HG02763 (cell line): ENCODE measurements at regions not wholly inside any gene's neighbourhood (a gene's known extent, or its start where the extent isn't known, plus 50 kb on each side); places are given as distances from the start of the nearest gene placed in this dataset.
"Not testable (repeated sequence)": the region's sequence is repeated elsewhere in the genome, so short reads cannot be mapped to it uniquely, and the experiment has no call there.

Source experiments
- ATAC-seq: cut with Tn5 transposase; IDR thresholded peaks from one replicate; pipeline ENCODE4 v1.9.1; 2021; ENCODE audit warnings: mild to moderate bottlenecking, moderate library complexity; ENCODE audit not compliant: unreplicated experiment

DNA sequence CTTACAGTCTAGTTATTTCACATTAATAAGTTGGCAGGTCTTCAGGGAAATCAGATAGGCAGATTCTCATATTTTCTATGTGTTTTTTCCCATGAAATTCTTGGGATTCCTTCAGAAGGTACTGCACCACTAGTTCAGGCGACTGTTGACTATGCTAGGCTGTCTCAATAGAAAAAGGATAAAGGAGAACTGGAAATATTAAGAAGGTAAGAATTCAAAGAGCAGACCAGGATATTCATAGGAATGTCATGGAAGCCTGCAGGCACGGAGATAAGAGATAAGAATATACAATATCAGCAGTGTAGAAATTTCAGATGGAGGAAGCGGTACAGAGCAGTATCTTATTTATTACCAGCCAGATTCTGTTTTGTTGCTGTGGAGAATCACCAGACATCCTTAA lies 432.1 kb upstream of the MDFIC2 start:
- ATAC-seq, result no peak

GRCh38 chr3:70743754-70744153 lies 431.3 kb upstream of the MDFIC2 start:
- ATAC-seq, result no peak

DNA sequence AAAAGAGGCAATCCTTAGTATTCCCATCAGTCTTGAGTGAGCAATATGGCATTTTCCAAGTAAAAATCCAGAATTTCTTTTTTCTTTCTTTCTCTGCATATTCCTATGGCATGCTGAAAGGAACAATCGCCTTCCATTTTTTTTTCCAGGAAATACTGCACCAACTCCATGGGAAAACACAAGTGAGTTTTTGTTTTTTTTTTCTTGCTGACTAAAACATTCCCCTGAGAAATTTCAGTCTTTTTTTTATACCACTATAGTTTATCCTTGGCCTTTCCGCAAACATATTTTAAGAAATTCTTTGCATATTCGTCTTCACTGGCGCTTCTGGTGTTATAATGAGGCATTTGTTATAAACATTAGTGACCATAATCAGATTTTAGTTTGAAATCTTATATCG lies 429.6 kb upstream of the MDFIC2 start:
- ATAC-seq, result no peak

GRCh38 chr3:70740872-70741271 lies 428.4 kb upstream of the MDFIC2 start:
- no peak for ATAC-seq

DNA sequence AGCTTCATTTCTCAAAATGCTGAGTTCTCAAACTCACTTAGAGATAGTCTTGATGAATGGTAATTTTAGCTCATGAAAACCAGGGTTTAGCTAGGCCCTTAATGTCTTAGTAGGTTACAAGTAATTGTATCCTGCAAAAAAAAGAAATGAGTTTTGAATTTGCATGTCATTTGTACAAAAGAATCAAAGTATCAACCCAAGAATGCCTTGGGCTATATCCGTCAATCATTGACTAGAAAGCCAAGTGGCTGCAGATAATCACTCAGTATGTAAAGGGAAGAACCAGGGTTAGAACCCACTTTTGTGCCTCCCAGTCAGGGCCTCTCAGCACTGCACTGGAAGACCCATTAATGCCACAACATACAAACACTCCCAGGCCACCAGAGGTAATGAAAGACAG lies 427.6 kb upstream of the MDFIC2 start:
- ATAC-seq, result no peak

DNA sequence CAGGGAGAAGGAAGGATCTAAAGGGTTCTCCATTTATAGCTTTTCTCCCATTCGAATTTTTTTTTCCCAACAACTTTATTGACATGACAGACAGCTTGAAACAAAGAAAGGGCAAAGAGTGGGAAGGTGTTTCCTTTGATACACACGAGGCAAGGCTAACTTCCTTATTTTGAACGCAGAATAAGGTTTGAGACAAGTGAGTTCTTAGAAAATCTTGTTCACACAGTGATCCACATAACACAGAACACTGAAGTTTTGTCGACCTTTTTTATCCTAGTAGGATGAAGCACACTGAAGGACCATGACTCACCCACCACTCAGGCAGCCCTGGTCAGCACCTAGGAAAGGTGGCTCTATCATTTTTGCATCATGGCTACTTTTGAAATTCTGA lies 425.8 kb upstream of the MDFIC2 start:
- ATAC-seq, result no peak

- ATAC-seq, result no peak
These were observed 425.3 kb upstream of the MDFIC2 start for GRCh38 chr3:70737666-70738290.

- ATAC-seq, result no peak
These were observed 423.6 kb upstream of the MDFIC2 start for GRCh38 chr3:70736009-70736408.

DNA sequence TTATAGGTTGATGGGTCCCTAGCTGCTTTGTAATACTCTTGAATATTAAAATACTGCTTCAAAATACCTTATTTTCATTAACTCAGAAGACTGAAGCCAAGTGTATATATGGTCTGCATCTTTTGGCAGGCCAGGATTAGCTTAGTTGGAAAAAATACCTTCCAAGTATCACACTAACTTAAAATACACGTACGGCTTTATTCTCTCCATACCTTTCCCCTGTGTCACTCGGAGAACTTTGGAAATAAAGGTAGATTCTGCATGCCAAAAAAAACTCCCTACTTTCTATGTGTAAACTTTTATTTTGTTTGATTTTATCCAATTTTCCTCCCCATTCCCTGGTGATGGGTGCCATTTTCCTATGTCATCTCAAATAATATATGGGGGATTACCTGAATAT lies 422.3 kb upstream of the MDFIC2 start:
- ATAC-seq, result no peak

DNA sequence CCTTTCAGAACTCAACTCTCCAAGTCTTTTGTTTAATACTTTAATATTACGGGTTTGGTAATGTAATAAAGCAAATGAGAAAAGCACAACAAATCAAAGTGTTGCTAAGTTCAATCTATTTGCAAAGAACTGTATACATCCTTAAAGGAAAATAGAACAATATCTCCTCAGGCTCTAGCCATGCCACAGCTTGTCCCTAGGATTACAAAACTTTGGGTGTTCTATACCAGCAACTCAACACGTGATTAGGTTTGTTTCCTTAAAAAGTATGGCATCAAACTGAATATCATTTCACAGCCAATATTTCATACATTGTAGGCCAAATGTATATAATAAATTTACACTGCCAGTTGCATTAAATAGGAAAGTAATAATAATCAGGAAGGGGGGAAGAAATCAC lies 418.6 kb upstream of the MDFIC2 start:
- no peak for ATAC-seq

- ATAC-seq, result no peak
These were observed 417.4 kb upstream of the MDFIC2 start for GRCh38 chr3:70729845-70730244.

GRCh38 chr3:70728311-70728710 lies 415.9 kb upstream of the MDFIC2 start:
- ATAC-seq, result no peak

DNA sequence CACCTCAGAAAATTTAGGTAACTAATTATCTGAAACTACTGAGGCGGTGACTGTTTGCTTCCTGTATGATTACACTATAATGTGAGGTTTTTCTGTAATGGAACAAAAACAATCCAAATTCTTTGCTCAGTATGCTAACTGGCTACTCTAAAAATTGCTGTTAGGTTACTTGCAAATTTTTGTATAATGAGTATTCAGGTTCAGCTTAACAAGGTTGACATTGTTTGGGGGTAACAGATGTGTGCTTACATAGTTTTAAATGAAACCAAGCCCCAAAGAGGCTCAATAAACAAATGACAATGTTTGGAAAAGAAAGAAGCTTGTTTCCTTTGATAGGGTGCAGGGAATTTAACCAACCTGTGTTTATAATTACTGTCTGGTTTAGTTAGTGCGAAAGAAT lies 414.5 kb upstream of the MDFIC2 start:
- ATAC-seq, result no peak

- no peak for ATAC-seq
These were observed 413.9 kb upstream of the MDFIC2 start for GRCh38 chr3:70726096-70726938.

GRCh38 chr3:70722018-70722417 lies 409.6 kb upstream of the MDFIC2 start:
- no peak for ATAC-seq

- no peak for ATAC-seq
These were observed 404.4 kb upstream of the MDFIC2 start for GRCh38 chr3:70716832-70717231.

- ATAC-seq, result no peak
These were observed 400.1 kb upstream of the MDFIC2 start for GRCh38 chr3:70712449-70713082.

DNA sequence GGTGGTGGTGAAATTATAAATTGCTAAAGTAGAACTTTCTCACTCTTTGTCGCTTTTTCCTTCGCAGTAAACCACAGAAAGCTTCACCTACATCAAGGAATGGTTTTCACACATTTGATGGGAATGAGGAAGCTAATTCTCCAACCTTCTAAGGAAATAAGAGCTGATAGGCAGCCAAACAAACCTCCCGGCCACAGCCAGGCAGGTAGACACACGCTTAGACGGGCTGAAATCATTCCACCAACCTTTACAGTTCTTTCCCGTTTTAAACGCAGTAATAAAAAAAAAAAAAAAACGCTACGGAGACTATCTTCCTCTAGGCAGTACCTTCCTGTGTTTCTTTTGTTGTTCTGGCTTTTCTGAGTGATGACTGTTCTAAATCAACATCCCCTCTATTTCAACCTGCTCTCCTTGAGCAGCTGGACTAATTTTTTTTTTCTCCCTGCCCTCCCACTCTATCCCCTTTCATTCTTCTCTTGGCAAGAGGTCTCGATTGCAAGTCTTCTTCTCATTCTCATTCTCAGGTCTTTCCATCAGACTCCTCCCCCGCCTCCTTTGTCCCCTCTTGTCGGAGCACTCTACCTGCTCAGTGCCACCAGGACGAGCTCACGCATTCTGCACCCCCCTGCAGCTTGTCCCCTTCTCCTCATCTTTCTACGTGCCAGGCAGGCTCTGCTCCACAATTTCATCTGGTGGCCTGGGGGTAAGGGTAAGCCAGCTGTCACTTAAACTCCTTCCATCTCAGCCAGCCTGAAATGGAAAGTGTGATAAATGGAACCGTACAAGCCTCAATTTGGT lies 391.1 kb upstream of the MDFIC2 start:
- ATAC-seq, result no peak

DNA sequence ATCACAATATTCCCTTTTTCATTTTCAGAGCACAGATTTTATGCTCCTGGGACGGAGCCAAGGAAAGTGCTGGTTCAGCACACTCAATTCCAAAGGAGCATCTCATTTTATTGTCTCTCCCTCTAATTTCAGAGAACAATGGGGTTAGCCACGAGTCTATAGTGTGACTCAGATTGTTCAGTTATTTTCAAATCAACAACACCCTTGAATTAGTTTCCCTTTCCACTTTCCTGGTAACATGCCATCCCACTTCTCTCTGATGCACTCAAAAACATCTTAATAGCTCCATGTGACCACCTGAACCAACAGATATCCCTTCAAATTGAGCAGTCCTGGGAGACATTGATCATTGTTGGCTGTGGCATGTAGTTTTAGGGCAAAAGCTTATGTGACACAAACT lies 389.7 kb upstream of the MDFIC2 start:
- no peak for ATAC-seq

GRCh38 chr3:70684701-70685100 lies 372.3 kb upstream of the MDFIC2 start:
- no peak for ATAC-seq

DNA sequence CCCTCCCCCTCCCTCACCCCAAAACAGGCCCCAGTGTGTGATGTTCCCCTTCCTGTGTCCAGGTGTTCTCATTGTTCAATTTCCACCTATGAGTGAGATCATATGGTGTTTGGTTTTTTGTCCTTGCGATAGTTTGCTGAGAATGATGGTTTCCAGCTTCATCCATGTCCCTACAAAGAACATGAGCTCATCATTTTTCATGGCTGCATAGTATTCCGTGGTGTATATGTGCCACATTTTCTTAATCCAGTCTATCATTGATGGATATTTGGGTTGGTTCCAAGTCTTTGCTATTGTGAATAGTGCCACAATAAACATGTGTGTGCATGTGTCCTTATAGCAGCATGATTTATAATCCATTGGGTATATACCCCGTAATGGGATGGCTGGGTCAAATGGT lies 363.4 kb upstream of the MDFIC2 start:
- ATAC-seq, result not testable (repeated sequence)
